Stimulated activated CD8-positive, alpha-beta memory T cell treated with anti-CD3 and anti-CD28 coated beads, Interleukin-4, amount 100 ng/mL, for 4 hours (primary cell): ENCODE measurements at regions not wholly inside any gene's neighbourhood (a gene's known extent, or its start where the extent isn't known, plus 50 kb on each side); places are given as distances from the start of the nearest gene placed in this dataset.
"Not testable (repeated sequence)": the region's sequence is repeated elsewhere in the genome, so short reads cannot be mapped to it uniquely, and the experiment has no call there.

ENCODE experiments used
- DNase-seq, 2 donors: peaks; one replicate each; pipeline ENCODE4 v3.0.0-alpha.2; 2020; ENCODE audit warnings: low read depth in 2 of 2, low spot score in 1 of 2

DNA sequence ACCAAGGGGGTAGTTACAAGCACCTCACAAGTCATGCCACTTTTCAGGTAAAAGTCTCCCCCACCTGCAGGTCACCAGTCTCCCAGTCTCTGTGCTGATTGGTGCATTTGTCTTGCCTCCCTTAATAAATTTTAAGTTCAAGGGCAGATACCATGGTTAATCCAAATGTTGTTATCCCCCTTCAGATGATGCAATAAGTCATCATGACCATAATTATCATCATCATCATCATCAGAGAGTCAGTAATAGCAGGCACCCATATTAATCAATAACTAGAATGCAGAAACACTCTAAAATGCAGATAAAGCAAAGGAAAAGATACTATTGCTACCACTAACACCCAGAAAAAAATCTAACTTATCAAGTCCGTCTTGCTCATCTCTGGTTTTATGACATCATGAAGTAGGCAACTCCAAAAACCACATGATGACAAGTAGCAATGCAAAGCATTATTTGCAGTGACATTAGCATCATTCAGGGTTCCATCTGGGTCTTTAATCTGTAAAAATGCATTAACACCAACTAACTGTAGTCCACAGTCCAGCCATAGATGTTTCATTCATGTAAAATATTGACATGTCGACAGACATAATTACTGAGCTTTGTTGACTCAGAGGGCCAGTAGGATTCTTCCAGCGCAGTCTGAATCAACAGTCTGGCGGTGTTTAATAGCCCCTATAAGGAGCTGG lies 492.0 kb upstream of the RUNX1 start:
- no peak for DNase-seq

DNA sequence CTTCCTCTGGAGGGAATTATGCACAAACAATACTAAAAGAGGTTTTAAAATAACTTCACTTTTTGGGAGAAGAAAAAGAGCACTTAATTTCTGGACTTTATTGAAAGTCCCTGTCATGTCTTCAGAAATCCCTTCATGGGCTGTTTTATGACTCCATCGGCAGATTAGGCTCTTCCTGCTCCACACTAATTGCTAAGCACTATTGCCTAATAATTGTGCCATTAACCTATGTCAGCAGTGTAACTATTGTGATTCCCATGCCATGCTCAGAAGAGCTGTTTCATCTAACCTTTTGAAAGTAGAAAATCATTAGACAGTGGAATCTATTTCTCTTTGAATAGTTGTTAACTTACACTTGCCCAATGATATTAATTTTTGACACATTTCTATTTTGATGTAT lies 489.3 kb upstream of the RUNX1 start:
- DNase-seq: no peak

DNA sequence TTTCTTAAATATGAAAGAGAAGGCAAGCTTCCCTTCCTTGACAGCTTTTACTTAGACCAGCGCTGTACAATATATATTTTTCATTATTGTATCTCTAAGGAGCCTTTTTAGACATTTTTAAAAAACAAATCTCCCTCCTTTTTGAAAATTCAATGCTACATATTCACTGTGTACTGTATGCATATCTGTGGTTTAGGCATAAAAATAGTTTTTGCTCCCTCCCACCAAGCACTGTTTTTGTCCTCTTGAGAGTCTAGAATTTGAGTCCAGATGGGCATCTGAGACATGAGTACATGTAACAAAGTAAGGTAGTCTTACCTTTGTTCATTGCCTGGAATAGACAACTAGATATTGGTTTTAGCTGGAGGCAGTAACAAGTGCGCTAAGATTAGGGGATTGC lies 488.5 kb upstream of the RUNX1 start:
- DNase-seq: no peak

DNA sequence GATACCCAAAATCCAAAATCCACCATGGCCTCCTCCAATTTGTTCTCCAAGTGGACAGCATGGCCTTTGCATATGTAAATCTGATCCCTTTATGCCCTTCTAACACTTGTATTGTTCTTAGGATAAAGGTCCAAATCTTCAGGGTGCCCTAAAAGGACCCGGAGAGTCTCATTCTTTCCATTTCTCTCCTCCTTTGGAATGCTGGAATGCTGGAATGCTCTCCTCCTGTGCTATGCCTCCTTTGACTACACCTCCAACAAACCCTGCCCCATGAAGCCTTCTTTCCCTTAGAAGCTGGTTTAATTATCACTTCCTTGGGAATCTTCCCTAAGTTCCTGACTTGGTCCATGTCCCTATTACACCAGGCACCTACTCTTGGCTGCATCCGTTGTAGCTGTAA lies 484.8 kb upstream of the RUNX1 start:
- DNase-seq: no peak

GRCh38 chr21:35530766-35531165 lies 481.7 kb upstream of the RUNX1 start:
- DNase-seq: no peak

GRCh38 chr21:35529171-35529863 lies 480.2 kb upstream of the RUNX1 start:
- no peak for DNase-seq

DNA sequence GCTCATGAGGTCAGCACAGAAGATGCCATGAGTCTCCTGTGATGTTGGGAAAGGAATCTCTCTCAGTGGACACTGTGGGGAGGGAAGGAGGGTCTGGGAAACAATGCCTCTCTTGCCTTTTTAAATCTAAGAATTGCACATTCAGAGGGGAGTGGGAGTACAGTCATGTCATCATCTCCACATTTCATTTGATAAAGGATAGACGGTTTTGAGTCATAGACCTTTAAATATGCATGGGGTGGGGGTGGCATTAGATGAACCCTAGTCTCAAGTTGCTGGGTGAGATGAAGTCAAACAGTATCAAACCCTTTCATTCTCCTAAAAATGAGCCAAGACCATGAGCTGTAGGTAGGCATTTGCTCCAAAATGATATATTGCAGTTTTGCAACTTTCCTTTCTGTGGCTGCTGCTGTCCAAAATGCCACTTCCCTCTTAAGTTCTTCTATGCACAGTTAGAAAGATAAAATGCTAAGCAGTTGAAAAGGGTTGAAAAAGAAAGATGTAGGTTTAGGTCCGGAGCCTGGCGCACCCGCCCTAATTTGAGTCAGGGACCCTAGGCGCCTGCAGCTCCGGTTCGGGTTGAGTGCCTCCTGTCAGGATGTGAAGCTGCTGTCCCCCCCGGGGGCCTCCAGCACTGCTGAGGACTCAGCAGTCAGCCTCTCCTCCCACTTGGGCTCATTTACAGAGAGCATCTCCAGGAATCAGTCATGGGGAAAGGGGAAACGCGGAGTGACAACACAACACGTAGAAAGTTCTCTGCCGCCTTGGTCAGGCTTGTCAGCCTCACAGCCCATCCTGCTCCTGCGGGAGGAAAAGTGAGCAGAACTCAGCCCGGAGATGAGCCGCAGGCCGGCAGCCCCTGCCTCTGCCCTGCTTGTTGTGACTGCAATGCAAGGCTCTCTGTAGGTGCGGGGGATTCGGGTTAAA lies 479.3 kb upstream of the RUNX1 start:
- DNase-seq: no peak

DNA sequence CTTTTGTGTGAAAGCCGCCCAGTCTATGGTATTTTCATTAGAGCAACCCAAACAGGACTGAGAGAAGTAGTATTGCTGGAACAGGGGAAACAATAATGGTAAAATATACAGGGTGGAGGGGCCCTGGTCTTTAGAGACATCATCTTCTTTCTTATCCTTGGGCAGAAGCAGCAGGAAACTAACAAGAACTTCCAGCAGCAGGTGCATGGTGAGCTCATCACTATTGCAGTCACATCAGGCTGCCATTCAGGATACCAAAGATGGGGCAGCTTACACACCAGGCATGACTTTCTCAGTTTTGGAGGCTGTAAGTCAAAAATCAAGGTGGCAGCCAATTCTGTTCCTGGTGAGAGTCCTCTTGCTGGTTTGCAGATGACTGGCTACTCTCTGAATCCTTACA lies 478.3 kb upstream of the RUNX1 start:
- DNase-seq: no peak

DNA sequence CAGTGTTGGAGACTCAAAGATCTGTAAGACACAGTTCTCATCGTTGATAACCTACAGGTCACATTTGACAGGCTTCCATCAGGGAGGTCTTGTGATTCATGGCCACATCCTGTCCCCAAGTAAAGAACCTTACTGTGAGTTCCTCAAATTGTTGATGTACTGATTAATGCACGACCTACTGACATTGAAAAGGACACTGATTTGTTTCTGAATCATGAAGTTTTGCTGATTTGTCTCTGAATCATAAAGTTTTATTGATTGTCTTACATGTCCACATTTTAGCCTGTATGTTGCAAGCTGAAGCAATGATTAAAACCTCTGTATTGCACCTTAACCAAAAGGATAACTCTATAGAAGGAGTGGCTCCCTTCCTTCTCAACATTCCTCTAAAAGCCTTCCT lies 476.3 kb upstream of the RUNX1 start:
- DNase-seq: no peak

DNA sequence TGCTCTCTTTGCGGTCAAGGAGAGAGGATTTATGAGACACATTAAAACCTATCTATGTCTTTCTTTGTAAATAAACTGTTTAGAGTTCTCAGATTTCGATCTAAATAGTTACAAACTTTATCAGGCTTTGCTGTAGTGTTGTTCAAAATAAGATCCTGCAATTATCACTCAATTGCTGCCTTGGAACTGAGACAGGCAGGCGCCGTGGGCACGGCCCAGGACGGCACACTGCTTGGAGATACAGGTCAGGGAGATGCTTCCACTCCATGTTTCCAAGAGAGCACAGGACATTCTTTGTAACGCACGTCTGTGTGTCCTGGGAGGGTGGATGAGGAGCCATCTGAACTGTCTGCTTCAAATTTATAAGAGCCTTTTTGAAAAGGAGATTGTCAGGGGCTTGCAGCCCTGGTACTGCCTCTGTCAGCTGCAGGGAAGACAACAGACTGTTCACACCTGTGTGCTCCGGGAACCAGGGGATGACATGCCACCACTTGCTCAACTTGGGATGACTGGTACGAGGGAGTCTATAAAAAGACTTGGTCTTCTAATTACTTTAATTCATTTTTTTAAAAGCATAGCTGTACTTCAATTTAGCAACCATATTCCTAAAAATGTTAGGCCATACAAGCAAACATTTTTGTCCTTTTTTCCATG lies 472.9 kb upstream of the RUNX1 start:
- no peak for DNase-seq

- DNase-seq: no peak
These were observed 472.2 kb upstream of the RUNX1 start for GRCh38 chr21:35521293-35521692.

GRCh38 chr21:35520856-35521255 lies 471.8 kb upstream of the RUNX1 start:
- no peak for DNase-seq

DNA sequence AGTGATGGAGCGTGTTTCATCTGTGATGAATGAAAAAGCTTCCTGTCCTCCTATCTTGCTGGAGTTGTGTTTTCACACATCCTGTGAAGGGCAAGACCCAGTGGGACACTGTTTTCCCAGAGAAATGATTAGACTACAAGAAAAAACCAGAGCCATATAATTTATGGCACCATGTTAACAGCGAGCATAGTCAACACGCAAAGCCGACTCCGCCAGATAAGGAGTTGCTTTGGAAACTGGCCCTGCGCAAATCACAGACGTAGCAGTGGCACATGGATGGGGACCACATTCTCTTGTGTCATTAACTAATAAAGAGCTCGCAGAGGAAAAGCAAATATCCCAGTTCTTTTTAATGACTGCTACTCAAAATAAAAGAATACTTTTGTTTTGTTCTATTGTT lies 471.2 kb upstream of the RUNX1 start:
- DNase-seq: no peak

DNA sequence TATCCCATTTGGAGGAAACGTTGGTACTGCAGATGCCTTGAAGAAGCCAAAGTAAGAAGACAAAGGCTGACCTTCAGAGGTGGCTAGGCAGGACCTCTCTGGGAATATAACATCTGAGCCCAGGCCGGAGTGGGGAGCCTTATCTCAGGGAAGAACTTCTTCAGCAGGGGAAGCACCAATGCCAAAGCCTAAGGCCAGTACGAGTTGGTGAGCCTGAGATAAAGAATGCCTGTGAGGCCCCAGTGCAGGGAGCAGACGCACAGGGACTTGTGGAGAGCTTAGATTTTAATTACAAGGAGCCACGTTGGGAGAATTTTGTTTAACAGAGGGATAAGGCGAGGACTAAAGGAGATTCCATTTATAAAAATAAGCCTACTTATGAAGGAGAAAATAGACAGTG lies 468.8 kb upstream of the RUNX1 start:
- no peak for DNase-seq

DNA sequence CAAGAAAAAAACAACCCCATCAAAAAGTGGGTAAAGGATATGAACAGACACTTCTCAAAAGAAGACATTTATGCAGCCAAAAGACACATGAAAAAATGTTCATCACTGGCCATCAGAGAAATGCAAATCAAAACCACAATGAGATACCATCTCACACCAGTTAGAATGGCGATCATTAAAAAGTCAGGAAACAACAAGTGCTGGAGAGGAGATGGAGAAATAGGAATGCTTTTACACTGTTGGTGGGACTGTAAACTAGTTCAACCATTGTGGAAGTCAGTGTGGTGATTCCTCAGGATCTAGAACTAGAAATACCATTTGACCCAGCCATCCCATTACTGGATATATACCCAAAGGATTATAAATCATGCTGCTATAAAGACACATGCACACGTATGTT lies 467.2 kb upstream of the RUNX1 start:
- not testable (repeated sequence) for DNase-seq

DNA sequence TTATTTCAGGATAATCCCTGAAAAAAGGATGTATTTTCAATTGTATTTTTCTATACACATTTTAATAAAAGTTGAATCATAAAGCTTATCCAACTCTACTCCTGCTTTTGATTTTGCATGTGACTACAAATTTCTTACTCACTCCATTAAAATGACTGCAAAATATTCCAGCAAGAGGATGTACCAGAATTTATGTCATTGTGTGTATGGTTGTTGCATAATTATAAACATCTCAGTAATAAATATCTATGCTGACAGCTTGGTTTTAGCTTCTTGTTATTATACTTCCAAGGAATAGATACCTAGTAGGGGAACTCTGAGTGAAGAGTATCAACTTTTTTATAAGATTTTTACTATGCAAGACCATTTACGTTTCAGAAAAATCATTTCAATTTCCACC lies 463.2 kb upstream of the RUNX1 start:
- DNase-seq: no peak

DNA sequence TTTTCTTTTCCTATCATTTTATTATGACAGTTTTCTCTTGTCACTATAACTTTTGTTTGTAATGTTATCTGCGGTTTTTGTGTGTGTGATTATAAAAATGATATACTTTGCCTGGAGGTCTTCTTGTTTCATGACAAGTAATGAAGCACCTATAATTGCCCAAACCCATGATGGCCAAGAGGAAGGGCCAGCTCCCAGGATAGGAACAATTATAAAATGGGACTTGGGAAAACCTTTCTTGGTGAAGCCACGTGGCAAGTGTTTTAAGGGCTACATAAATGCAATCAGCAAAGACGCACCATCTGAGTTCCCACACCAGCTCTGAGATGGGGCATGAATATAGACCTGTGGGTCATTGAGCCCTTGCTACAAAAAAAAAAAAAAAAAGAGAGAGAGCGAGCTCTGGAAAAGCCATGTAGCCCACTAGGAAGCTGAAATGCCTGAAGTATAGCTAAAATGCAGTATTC lies 462.6 kb upstream of the RUNX1 start:
- DNase-seq: no peak

- no peak for DNase-seq
These were observed 462.0 kb upstream of the RUNX1 start for GRCh38 chr21:35510957-35511695.

DNA sequence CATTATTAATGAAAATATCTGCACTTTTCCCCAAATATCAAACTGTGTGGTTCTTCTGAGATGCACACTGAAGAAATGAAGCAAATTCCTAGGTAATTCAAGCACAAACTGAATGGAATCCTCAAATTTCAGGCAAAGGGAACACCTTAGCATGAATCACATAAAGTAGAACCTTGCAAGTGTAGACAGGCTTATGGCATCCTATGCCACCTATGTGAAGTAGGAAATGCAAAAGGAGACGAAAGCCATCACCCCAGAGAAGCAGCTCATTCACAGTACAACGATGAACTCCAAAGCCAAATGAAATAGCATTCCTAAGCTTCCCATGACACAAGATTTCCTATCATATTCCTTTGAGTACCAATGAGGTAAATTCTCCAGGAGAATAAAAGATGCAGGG lies 461.2 kb upstream of the RUNX1 start:
- DNase-seq: no peak

- DNase-seq: no peak
These were observed 460.1 kb upstream of the RUNX1 start for GRCh38 chr21:35509001-35509704.
